ENCODE measurements at regions not wholly inside any gene's neighbourhood (a gene's known extent, or its start where the extent isn't known, plus 50 kb on each side); places are given as distances from the start of the nearest gene placed in this dataset.

- Histone ChIP-seq H2BK120ac (ENCODE audit: low read depth, low read length) (no peak overlapping the region), H2BK12ac (ENCODE audit: low read length in 2 of 2) (no peak overlapping the region), H2AK5ac (ENCODE audit: low read length, severe bottlenecking) (no peak overlapping the region), H3K4me1 (ENCODE audit: control insufficient read depth, insufficient read depth, low read depth, low read length) (no peaks in the 10 kb centered on the region), H3K9ac (ENCODE audit: low read length) (no peak overlapping the region), H3K23ac (ENCODE audit: low read length in 2 of 2) (no peak overlapping the region), H2BK15ac (ENCODE audit: low read depth, poor library complexity, severe bottlenecking) (no peak overlapping the region), H3K4ac (ENCODE audit: low read depth in 1 of 2, low read length in 2 of 2) (no peak overlapping the region), H3K4me3 (ENCODE audit: insufficient read depth in 1 of 2, low read depth in 1 of 2, low read length in 2 of 2) (no peak overlapping the region), H2BK5ac (ENCODE audit: low read depth, low read length, poor library complexity, severe bottlenecking) (no peak overlapping the region), H2AFZ (ENCODE audit: low read depth, low read length) (no peak overlapping the region), H4K8ac (ENCODE audit: low read length) (no peak overlapping the region), H3K14ac (ENCODE audit: low read length in 2 of 2) (no peak overlapping the region), H3K36me3 (ENCODE audit: control insufficient read depth in 1 of 2, insufficient read depth in 2 of 2, low read depth in 1 of 2, low read length in 2 of 2) (no peaks in the 10 kb centered on the region), H3K18ac (ENCODE audit: low read depth in 1 of 2, low read length in 2 of 2) (no peak overlapping the region), H3K9me3 (ENCODE audit: control insufficient read depth, low read length) (no peaks in the 10 kb centered on the region), H3K4me2 (ENCODE audit: low read length, poor library complexity, severe bottlenecking) (no peak overlapping the region), H4K91ac (ENCODE audit: low read length) (no peak overlapping the region), H3K27me3 (ENCODE audit: control insufficient read depth in 1 of 2, insufficient read depth in 1 of 2, low read length in 2 of 2) (peaks cover 0 to 3% of the 10 kb centered on the region in 2 experiments), H3K79me1 (replicated peaks; ENCODE audit: low read length, poor library complexity, severe bottlenecking) (no peaks in the 10 kb centered on the region), H3K27ac (ENCODE audit: low read length, poor library complexity, severe bottlenecking) (no peak overlapping the region)
- DNase-seq: no peak
- WGBS: 86% methylated on average over 2 of the region's 3 CpGs
These were observed 164.4 kb upstream of the PRDM1 start for GRCh38 chr6:105921781-105922180.

- Histone ChIP-seq H3K4me3 (ENCODE audit: insufficient read depth in 1 of 2, low read depth in 1 of 2, low read length in 2 of 2) (no peak overlapping the region), H4K8ac (ENCODE audit: low read length) (no peak overlapping the region), H3K4me2 (ENCODE audit: low read length, poor library complexity, severe bottlenecking) (no peak overlapping the region), H2BK12ac (ENCODE audit: low read length in 2 of 2) (no peak overlapping the region), H2BK5ac (ENCODE audit: low read depth, low read length, poor library complexity, severe bottlenecking) (no peak overlapping the region), H2AFZ (ENCODE audit: low read depth, low read length) (no peak overlapping the region), H3K27ac (ENCODE audit: low read length, poor library complexity, severe bottlenecking) (no peak overlapping the region), H3K27me3 (ENCODE audit: control insufficient read depth in 1 of 2, insufficient read depth in 1 of 2, low read length in 2 of 2) (no peaks in the 10 kb centered on the region), H3K9ac (ENCODE audit: low read length) (no peak overlapping the region), H4K91ac (ENCODE audit: low read length) (no peak overlapping the region), H2AK5ac (ENCODE audit: low read length, severe bottlenecking) (no peak overlapping the region), H3K36me3 (ENCODE audit: control insufficient read depth in 1 of 2, insufficient read depth in 2 of 2, low read depth in 1 of 2, low read length in 2 of 2) (no peaks in the 10 kb centered on the region), H3K4ac (ENCODE audit: low read depth in 1 of 2, low read length in 2 of 2) (no peak overlapping the region), H3K14ac (ENCODE audit: low read length in 2 of 2) (no peak overlapping the region), H2BK15ac (ENCODE audit: low read depth, poor library complexity, severe bottlenecking) (no peak overlapping the region), H3K18ac (ENCODE audit: low read depth in 1 of 2, low read length in 2 of 2) (no peak overlapping the region), H3K23ac (ENCODE audit: low read length in 2 of 2) (no peak overlapping the region), H3K4me1 (ENCODE audit: control insufficient read depth, insufficient read depth, low read depth, low read length) (no peaks in the 10 kb centered on the region), H3K9me3 (ENCODE audit: control insufficient read depth, low read length) (no peaks in the 10 kb centered on the region), H3K79me1 (replicated peaks; ENCODE audit: low read length, poor library complexity, severe bottlenecking) (no peaks in the 10 kb centered on the region), H2BK120ac (ENCODE audit: low read depth, low read length) (no peak overlapping the region)
- WGBS: 85% methylated on average over 2 of the region's 2 CpGs
- no peak for DNase-seq
These were observed 166.1 kb upstream of the PRDM1 start for GRCh38 chr6:105920071-105920470.

- Histone ChIP-seq H3K4me2 (ENCODE audit: low read length, poor library complexity, severe bottlenecking) (no peak overlapping the region), H4K91ac (ENCODE audit: low read length) (no peak overlapping the region), H2AFZ (ENCODE audit: low read depth, low read length) (no peak overlapping the region), H3K4me3 (ENCODE audit: insufficient read depth in 1 of 2, low read depth in 1 of 2, low read length in 2 of 2) (no peak overlapping the region), H3K36me3 (ENCODE audit: control insufficient read depth in 1 of 2, insufficient read depth in 2 of 2, low read depth in 1 of 2, low read length in 2 of 2) (no peaks in the 10 kb centered on the region), H4K8ac (ENCODE audit: low read length) (no peak overlapping the region), H2BK5ac (ENCODE audit: low read depth, low read length, poor library complexity, severe bottlenecking) (no peak overlapping the region), H2BK12ac (ENCODE audit: low read length in 2 of 2) (no peak overlapping the region), H2BK120ac (ENCODE audit: low read depth, low read length) (no peak overlapping the region), H3K27ac (ENCODE audit: low read length, poor library complexity, severe bottlenecking) (no peak overlapping the region), H3K18ac (ENCODE audit: low read depth in 1 of 2, low read length in 2 of 2) (no peak overlapping the region), H3K9ac (ENCODE audit: low read length) (no peak overlapping the region), H3K4ac (ENCODE audit: low read depth in 1 of 2, low read length in 2 of 2) (no peak overlapping the region), H2BK15ac (ENCODE audit: low read depth, poor library complexity, severe bottlenecking) (no peak overlapping the region), H3K79me1 (replicated peaks; ENCODE audit: low read length, poor library complexity, severe bottlenecking) (no peaks in the 10 kb centered on the region), H2AK5ac (ENCODE audit: low read length, severe bottlenecking) (no peak overlapping the region), H3K9me3 (ENCODE audit: control insufficient read depth, low read length) (no peaks in the 10 kb centered on the region), H3K23ac (ENCODE audit: low read length in 2 of 2) (no peak overlapping the region), H3K14ac (ENCODE audit: low read length in 2 of 2) (no peak overlapping the region), H3K27me3 (ENCODE audit: control insufficient read depth in 1 of 2, insufficient read depth in 1 of 2, low read length in 2 of 2) (no peaks in the 10 kb centered on the region), H3K4me1 (ENCODE audit: control insufficient read depth, insufficient read depth, low read depth, low read length) (no peaks in the 10 kb centered on the region)
- no peak for DNase-seq
- 66% methylated on average over 2 of the region's 2 CpGs for WGBS
These were observed 169.0 kb upstream of the PRDM1 start for GRCh38 chr6:105917038-105917695.

- H2AFZ ChIP-seq (ENCODE audit: low read depth, low read length): no peak overlapping the region
- H3K9me3 ChIP-seq (ENCODE audit: control insufficient read depth, low read length): no peaks in the 10 kb centered on the region
- no peak overlapping the region for H2BK5ac ChIP-seq (ENCODE audit: low read depth, low read length, poor library complexity, severe bottlenecking)
- no peak overlapping the region for H2BK120ac ChIP-seq (ENCODE audit: low read depth, low read length)
- H3K9ac ChIP-seq (ENCODE audit: low read length): no peak overlapping the region
- DNase-seq: no peak
- no peaks in the 10 kb centered on the region for H3K79me1 ChIP-seq (replicated peaks; ENCODE audit: low read length, poor library complexity, severe bottlenecking)
- no peak overlapping the region for H3K14ac ChIP-seq (ENCODE audit: low read length in 2 of 2)
- H3K18ac ChIP-seq (ENCODE audit: low read depth in 1 of 2, low read length in 2 of 2): no peak overlapping the region
- H3K27me3 ChIP-seq (ENCODE audit: control insufficient read depth in 1 of 2, insufficient read depth in 1 of 2, low read length in 2 of 2): no peaks in the 10 kb centered on the region
- H2BK12ac ChIP-seq (ENCODE audit: low read length in 2 of 2): no peak overlapping the region
- no peak overlapping the region for H3K23ac ChIP-seq (ENCODE audit: low read length in 2 of 2)
- H3K4me3 ChIP-seq (ENCODE audit: insufficient read depth in 1 of 2, low read depth in 1 of 2, low read length in 2 of 2): no peak overlapping the region
- H2BK15ac ChIP-seq (ENCODE audit: low read depth, poor library complexity, severe bottlenecking): no peak overlapping the region
- no peak overlapping the region for H3K4me2 ChIP-seq (ENCODE audit: low read length, poor library complexity, severe bottlenecking)
- H2AK5ac ChIP-seq (ENCODE audit: low read length, severe bottlenecking): no peak overlapping the region
- WGBS: 98% methylated on average over 4 of the region's 4 CpGs
- no peak overlapping the region for H4K8ac ChIP-seq (ENCODE audit: low read length)
- no peaks in the 10 kb centered on the region for H3K36me3 ChIP-seq (ENCODE audit: control insufficient read depth in 1 of 2, insufficient read depth in 2 of 2, low read depth in 1 of 2, low read length in 2 of 2)
- no peak overlapping the region for H3K4ac ChIP-seq (ENCODE audit: low read depth in 1 of 2, low read length in 2 of 2)
- no peak overlapping the region for H4K91ac ChIP-seq (ENCODE audit: low read length)
- H3K4me1 ChIP-seq (ENCODE audit: control insufficient read depth, insufficient read depth, low read depth, low read length): no peaks in the 10 kb centered on the region
- no peak overlapping the region for H3K27ac ChIP-seq (ENCODE audit: low read length, poor library complexity, severe bottlenecking)
These were observed 175.0 kb upstream of the PRDM1 start for GRCh38 chr6:105911106-105911629.

All from mesenchymal stem cell (in vitro differentiated cells and primary cell).